Pons (tissue), 1 donor: ENCODE measurements at regions not wholly inside any gene's neighbourhood (a gene's known extent, or its start where the extent isn't known, plus 50 kb on each side); places are given as distances from the start of the nearest gene placed in this dataset.

Source experiments
- DNase-seq: peaks from one replicate; pipeline ENCODE4 v3.0.0-alpha.2; 2016; ENCODE audit warnings: low spot score

DNA sequence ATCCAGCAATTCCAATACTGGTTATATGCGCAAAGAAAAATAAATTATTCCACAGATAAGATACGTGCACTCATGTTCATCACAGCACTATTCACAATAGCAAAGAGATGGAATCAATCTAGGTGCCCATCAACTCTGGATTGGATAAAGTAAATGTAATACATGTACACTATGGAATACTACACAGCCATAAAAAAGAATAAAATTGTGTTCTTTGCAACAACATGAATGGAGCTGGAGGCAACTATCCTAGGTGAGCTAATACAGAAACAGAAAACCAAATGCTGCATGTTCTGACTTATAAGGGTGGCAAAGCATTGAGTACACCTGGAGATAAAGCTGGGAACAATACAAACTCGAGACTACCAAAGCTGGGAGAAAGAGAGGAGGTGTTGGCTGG, 787.3 kb downstream of the KCNT2 start:
- no peak for DNase-seq

DNA sequence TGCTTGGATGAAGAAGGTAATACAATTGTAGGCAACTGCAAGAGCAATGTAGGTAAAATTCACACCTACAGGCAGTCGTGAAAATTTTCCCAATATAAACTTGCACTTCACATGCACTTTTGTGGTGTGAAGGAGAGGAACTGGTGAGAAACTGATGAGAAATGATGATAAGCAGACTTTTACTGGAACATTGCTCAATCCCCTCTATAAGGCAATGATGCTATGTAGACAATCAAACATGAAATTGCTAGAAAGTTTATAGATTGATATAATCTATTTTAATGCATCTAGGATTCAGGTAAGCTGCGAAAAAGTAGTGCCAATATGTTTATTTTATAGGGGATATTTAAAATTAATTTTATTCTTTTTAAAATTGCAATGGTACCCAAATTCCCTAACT, 802.2 kb downstream of the KCNT2 start:
- no peak for DNase-seq

DNA sequence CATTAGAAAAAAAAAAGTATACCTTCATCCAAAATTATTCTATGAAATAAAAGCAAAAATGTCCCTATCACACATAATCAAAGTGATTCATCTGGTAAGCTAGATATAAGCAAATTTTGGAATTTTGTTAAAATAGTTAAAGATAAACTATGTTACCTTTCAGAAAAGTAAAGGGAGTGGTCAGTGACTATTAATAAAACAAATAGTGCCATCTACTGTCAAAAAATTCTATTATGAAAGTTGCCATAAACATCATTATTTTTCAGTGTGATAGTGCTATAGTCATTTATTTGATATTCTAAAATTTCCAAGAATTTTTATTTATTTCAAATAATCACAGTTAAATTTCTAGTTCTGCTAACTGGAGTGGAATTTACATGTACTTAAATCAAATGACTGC, 803.7 kb downstream of the KCNT2 start:
- no peak for DNase-seq

DNA sequence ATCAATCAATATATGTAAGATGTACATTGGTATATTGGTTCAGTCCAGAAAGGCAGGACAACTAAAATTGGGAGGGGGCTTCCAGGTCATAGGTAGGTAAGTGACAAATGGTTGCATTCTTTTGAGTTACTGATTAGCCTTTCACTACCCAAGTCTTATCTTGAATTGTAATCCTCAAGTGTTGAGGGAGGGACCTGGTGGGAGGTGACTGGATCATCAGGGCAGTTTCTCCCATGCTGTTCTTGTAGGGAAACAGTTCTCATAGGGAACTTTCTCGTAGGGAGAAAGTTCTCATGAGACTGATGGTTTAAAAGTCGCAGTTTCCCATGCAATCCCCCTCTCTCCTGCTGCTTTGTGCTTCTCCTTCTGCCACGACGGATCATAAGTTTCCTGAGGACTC, 809.2 kb downstream of the KCNT2 start:
- DNase-seq = no peak

DNA sequence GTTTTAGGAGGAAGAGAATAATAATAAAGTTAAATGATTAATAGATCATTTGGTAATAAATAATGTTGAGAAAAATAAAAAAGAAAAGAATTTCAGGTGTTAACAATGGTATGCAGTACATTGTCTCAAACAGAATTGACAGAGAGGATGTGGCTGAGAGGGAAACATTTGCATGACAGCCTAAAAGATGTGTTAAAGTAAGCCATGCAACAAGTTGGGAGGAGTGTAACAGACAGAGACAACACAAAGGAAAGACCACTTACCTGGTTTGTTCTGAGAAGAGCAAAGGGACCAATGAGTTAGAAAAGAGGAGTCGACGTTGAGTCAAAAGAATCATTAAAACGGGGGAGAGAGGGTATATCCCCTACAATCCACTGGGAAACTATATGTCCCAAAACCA, 814.0 kb downstream of the KCNT2 start:
- no peak for DNase-seq

DNA sequence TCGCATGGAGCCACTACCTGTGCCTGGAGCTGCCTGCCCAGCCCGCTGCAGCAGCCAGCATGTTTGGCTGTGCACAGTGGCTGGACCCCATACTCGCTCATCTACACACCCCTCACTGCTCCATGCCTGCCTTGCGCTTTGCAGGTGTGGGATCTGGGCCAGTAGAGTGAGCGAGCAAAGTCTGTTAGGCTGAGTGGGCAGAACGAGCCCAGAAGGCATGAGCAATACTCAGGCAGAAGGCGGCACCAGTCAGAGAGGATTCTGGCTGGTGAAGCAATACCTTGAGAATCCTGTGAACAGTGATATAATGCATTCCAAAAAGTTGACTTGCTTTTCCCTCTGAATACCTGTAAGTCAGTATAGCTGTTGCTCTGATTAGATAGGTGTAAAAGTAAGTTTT, 816.4 kb downstream of the KCNT2 start:
- DNase-seq = no peak

DNA sequence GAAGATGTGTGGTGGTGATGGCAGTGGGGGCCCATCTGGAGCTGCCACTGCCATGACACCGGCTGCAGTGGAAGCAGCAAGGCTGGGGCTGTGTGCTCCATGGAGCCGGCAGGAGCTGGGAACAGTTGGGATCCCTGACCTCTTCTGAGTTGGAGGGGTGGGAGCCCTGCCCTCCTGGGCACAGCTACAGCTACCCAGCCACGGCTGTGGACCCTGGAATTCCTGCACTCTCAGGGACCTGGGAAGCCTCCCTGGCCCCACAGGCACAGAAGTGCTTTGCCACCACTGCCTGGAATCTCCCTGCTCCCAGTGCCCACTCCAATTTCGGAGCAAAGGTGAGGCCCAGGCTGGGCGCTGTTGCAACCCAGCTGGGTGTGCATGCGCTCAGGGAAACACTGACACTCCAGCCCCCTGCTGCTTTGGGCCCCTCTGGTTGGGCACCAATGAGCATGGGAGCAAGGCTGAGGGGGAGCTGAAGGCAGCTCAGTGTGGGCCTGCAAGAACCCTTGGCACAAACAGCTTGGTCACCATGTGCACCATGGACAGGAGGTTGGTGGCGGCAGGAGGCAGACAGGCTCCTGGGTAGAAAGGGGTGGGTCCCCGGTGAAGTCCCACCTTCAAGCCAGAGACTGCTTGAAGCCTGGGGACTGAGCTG, 817.6 kb downstream of the KCNT2 start:
- DNase-seq = no peak

DNA sequence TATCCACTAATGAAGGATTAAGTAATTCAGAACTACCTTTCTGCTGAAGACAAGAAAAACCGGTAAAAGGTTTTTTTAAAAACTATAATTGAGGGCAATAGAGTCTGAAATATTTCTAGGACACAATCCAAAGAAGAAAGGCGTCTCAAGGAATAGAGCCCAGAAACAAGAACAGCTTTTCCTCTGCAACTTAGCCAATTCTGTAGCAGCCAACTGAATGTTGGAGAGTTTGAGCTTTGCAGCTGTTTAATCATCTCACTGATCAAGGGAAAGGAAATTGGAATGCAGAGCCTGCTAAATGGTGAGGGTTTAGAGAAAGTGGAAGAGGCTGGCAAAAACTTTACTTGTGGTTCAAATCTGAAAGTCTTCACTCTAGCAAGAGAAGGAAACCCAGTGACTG, 818.9 kb downstream of the KCNT2 start:
- peak; percentile 2 for DNase-seq

DNA sequence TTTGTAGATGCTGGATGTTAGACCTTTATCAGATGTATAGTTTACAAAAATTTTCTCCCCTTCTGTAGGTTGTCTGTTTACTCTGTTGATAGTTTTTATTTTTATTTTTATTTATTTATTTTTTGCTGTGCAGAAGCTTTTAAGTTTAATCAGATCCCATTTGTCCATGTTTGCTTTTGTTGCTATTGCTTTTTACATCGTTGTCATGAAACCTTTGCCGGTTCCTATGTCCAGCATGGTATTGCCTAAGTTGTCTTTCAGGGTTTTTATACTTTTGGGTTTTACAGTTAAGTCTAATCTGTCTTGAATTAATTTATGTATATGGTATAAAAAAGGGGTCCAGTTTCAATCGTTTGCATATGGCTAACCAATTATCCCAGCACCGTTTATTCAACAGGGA, 819.5 kb downstream of the KCNT2 start:
- no peak for DNase-seq

DNA sequence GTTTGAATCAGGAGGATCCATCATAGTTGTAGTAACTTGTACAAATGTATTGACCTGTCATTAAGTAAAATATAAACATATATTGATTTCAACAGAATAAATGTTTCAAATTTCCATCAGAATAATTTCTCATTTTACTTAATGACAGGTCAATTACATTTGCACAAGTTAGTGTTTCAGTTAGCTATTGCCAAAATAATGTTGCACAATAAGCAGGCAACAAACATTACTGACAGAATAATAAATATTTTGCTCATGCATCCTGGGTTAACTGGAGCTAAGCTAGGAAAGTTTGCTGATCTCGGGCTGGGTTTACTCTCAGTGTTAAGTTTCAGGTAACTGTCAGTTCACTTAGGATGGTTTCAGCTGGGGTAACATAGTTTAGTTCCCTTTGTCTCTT, 822.4 kb downstream of the KCNT2 start:
- no peak for DNase-seq

DNA sequence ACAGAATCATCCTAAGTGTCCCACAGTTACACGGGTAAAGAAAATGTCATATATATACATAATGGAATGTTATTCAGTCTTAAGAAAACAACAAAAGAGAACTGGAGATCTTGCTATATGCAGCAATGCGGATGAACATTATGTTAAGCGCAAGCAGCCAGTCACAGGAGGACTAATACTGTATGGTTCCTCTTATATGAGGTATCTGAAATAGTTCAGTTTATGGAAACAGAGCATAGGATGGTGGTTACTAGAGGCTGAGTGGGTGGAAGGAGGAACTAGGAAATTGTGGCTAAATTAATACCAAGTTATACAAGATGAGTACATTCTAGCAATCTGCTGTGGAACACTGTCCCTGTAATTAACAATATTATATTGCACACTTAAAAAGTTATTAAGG, 834.3 kb downstream of the KCNT2 start:
- no peak for DNase-seq

DNA sequence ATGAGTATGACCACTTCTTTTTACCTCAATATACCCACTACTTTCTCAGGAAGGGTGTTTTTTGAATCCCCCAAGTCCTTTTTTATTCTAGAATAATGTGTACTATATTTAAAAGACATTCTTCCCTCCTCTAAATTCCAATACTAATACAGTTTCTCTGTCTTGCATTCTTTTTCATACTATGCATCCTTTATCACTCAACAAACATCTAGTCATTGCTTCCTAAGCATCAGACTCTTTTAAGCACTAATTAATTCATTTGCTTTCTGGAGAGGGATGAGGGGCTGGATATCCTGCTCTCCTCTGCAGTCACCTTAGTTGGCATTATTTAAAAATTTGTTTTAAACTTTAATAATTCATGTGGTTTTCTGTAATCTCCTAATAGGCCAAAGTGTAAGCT, 838.8 kb downstream of the KCNT2 start:
- DNase-seq = no peak

DNA sequence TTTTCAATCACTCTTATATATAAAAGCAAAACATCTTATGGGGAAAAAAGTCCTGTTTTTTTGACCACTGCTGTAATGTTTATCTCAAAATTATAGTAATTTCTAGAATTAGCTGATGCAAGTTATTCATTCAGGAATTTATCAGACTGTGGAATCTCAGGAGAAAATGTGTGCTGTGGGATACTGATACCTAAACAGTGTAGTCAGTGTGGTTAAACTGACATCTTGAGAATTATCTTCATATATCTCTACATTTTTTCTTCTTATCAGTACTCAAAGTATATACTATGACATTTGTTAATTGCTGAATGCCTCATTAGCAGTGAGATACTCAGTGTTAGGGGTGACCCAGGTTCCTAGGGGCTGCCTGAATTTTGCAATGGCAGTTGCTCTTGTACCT, 839.3 kb downstream of the KCNT2 start:
- no peak for DNase-seq

DNA sequence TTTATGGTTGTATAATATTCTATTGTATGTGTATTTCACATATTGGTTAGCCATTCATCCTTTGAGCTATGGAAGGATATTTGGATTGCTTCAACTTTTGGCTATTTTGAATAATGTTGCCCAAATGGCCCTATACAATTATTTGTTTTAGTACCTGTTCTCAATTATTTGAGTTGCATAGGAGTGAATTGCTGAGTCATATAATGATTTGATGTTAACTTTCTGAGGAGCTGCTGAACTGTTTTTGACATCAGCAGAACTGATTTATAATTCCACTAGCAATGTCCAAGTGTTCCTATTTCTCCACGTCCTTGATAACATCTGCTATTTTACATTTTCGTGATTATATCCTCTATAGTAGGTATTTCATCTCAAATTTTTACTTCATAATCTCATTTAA, 839.9 kb downstream of the KCNT2 start:
- DNase-seq = no peak

DNA sequence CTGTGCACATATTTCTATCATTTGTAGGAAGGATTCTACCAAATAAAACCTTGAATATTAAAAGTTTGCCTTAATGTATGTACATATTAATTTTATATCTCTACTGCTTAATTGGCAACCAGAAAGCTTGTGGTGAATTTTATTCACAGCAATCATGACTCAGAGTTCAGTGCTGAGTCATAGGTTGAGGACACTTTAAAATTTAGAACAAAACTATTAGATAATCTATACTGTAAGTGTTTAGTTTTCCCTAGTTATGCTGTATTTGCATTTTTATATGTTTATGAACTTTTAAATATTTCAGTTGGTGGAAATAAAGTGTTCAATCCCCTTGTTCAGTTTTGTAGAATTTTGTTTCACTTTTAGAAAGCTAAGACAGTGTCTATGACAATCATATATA, 841.5 kb downstream of the KCNT2 start:
- DNase-seq = no peak

DNA sequence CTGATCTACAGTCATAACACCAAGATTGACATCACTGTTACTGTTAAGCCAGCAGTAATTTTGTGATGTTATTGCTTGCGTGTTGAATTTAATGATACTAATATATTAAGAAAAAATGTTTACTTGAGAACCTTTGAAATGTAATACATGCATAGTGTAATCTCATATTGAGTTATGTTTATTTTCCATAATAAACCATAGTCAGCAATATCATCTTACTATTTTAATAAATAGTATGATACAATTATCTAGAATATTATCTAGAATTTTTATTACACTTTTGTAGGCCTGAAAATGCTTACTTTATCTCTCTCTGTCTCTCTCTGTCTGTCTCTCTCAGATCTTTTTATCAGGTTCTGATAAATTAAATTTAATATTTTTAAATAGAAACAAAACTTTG, 843.1 kb downstream of the KCNT2 start:
- DNase-seq = no peak

DNA sequence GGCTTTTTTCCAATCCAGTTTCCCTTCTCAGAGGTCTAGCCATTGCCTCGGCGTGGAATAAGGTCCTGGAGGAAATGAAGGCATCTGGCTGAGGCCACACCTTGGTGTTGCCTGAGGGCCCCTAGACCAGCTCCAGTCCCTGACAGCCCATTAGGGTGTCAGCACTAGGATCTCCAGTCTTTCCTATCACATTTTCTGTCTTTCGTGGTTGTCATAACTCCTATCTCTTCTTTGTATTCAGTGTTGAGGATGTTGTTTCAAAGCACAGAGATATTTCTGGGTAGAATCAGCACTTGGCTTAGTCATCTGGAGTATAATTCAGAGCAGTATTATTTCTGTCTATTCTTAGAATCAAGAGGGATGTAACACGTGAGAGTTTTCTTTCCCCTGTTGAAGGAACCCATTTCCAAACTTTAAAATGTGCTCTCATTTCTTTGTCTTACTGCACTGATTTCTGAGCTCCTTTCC, 844.3 kb downstream of the KCNT2 start:
- DNase-seq = no peak

DNA sequence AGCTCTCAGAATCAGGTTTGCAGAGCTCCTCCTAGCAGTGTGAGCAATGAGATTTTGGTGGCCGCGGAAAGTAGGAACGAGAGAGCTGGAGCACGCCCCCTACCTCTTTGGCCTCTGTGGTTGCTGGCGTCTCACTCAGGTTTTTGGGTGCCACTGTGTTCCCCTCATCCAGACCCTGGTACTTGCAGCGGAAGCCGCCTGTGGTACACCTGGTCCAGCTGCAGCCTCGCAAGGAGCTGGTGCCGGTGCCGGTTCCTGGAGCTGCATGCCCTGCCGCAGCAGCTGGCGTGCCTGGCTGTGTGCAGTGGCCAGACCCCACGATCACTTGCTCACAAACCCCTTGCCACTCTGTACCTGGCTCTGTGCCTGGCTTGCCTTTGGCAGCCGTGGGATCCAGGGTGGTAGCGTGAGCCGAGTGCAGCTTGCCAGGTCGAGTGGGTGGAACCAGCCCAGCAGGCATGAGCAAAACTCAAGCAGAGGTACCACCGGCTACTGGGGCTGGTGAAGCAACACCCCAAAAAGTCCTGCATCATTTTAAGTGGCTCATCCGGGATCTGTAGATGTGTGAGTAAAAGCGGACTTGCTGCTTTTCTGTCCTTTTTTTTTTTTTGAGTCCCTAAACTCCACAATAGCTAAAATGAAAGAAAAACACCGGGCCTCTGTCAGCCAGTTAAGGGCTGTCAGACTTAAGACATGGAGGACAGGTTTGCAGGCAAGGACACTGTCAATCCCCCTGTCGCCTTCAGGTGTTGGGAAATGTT, 844.9 kb downstream of the KCNT2 start:
- no peak for DNase-seq

DNA sequence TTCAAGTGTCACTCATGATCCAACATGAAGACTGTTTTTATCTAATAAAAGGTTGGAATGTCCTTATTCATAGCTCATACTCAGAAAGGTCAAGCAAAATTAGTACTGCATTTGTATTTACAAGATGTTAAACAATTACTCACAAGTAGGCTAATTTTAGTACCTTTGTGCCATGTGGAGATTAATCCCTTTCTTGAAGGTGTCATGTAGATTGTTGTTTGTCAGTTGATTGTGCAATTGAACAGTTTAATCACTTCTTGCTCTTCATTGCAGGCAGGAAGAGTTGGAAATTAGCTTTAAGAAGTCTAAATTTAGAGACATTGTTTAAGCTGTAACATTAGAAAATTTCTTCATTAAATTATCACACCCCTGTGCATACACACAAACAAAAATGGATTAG, 847.1 kb downstream of the KCNT2 start:
- DNase-seq = no peak

DNA sequence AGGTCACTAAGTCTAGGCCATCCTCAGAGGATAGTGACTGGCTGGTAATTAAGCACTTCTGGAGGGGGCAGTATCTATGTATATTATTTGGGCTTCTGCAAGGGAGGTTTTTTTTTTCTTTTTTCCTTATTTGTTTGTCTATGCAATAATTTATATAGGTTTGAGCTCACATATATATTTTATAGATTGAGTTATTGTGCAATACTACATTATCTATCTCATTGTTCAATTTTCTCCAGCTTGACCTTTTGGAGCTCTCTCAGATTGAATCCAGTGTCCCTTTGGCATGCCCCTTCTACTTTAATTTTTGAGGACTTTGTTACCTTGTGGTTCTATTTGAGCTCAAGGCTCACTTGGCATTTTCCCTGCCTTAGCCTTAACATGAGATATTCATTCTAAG, 852.1 kb downstream of the KCNT2 start:
- no peak for DNase-seq

DNA sequence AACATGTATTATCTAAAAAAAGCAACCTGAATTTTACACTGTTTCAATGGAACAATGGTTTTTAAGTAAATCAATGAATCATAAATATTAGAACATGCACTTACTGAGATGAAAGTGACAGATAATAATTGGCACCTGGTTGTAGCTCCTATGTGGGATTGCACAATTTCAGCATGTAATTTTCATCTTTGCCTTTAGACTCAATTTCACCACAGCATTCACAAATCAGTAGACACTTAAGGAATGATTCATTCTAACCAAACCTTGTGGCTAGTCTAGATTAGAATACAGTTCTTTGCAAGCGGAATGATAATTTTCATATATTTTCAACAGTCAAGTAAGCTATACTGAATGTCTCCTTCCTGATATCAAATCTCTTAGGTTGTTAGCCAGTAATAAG, 853.4 kb downstream of the KCNT2 start:
- no peak for DNase-seq

DNA sequence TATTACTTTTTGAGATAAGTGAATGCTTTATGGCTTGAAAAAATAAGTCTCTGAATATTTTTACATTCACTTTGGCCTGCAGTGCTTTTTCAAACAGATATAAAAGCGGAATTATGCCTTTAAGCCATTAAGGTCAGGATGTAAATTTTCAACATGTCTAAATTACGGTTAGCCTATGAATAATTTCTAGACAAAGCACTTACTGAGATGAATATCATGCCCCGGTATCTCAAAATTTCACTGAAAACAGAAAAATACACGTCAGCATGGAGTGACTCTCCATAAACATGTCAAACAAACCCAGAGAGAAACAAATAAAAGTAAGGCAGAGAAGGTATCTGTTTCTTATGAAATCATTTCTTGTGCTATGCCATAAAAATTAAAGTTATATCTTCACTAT, 853.9 kb downstream of the KCNT2 start:
- no peak for DNase-seq

DNA sequence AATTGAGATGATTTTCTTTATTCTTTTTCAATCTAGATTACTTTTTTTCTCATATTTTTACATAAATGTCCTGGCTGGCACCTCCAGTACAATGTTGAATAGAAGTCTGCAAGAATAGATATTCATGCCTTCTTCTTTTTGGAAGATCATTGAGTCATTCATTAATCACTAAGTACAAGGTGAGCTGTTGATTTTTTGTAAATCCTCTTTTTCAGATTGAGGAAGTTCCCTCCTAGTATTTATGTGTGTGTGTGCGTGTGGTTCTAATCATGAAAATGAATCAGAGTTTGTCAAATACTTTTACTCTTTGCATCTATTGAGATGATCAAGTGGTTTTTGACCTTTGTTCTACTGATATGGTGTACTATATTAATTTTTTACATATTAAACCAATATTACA, 859.3 kb downstream of the KCNT2 start:
- no peak for DNase-seq
